Activated CD4-positive, alpha-beta T cell treated with anti-CD3 and anti-CD28 coated beads, Interleukin-2, amount 50 U/mL, for 16 hours (primary cell): ENCODE measurements at regions not wholly inside any gene's neighbourhood (a gene's known extent, or its start where the extent isn't known, plus 50 kb on each side); places are given as distances from the start of the nearest gene placed in this dataset.

ENCODE experiments used
- DNase-seq: peaks from one replicate; pipeline ENCODE4 v3.0.0-alpha.2; 2020

DNA sequence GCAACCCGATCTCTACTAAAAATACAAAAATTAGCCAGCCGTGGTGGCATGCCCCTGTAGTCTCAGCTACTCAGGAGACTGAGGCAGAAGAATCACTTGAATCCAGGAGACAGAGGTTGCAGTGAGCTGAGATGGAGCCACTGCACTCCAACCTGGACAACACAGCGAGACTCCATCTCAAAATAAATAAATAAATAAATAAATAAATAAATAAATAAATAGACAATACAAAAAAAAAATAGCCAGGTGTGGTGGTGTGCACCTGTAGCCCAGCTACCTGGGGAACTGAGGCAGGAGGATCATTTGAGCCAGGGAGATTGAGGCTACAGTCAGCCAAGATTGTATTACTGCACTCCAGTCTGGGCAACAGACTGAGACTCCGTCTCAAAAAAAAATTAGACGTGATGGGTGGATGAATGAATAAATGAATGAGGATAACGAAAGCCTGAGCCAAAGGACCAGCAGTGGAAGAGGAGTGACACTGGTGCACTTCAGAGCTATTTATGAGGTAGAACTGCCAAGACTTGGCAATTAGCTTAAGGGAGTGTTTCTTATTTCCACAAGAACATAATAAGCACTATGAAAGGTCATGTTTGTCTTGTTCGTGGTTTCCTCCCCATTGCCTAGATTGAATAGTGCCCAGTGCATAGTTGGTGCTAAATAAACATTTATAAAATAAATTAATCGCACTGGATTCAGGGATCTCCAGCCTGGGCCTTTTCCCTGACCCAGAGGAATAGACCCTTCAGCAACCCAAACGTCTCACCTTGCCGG is 232.2 kb downstream of the IDS start:
- DNase-seq = no peak

GRCh38 chrX:149267878-149268813 is 237.0 kb downstream of the IDS start:
- DNase-seq = peak; percentile 36

DNA sequence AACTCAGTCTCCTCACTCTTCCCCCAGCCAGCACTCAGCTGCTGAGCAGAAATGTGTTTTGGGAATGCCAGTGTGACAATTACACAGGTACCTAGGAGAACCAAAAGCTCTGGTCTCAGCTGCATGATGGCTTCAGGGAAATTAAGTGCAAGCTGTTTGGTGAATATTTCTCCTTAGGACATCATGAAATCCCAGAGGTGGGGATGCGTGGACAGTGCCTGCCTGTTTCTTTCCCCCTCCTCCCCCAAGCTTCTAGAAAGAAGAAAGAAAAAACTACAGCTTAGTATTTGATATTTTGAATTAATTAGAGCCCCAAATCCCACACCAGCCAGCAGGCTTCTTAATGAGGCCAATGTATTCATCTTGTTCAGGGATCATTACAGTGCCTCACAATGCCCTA is 243.0 kb downstream of the IDS start:
- DNase-seq = no peak

DNA sequence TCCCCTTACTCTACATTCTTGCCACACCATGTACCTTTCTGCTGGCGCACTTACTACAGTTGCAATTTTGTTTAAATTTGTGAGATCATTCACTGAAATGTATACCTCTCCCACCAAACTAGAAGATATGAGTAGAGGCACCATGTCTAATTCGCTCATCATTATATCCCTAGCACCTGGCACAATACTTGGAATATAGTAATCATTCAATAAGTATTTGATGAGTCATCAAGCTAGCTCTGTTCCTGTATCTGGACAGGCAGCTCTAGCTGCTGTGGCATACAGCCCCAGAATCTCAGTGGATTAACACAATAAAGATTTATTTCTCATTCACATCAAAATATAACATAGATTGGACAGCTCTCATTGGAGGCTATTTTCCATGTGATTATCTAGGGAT is 245.9 kb downstream of the IDS start:
- DNase-seq = no peak

GRCh38 chrX:149255860-149256259 is 249.2 kb downstream of the IDS start:
- DNase-seq = no peak

GRCh38 chrX:149248073-149248625 is 257.0 kb downstream of the IDS start:
- DNase-seq = no peak

DNA sequence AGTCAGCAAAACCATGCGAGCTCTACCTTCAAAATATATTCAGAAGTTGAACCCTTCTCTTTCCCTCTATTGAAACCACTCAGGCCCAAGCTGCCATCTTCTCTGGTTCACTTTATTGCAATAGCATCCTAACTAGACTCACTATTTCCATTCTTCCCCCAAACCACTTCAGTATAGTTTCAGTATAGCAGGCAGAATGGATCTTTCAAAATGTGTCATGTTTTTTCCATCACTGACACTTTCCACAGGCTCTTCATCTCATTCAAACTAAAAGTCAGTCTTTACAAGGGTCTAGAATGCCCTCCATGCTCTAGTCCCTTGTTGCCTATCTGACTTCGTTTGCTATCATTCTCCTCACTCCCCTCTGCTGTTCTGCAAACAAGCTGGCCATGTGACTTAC is 274.4 kb downstream of the IDS start:
- DNase-seq = peak; percentile 20

- DNase-seq = no peak
Measured at GRCh38 chrX:149223854-149224253, 281.3 kb downstream of the IDS start.

DNA sequence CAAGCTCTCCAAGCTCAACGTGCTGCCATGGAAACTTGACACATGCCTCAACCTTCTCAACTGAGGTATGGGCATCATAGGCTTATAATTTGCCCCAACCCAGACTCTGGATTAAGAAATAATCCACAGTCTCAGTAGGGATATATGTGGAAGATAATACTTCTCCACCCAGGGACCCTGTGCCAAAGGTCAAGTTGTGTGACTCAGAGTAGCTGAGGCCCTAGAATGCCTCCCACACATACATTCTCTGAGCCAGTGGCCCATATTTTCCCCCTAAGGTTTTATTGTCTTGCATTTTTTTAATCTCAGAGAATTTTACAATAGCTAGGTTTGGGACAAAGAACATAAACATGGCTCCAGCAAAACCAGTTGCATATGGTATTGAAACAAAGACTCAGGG is 283.1 kb downstream of the IDS start:
- no peak for DNase-seq

DNA sequence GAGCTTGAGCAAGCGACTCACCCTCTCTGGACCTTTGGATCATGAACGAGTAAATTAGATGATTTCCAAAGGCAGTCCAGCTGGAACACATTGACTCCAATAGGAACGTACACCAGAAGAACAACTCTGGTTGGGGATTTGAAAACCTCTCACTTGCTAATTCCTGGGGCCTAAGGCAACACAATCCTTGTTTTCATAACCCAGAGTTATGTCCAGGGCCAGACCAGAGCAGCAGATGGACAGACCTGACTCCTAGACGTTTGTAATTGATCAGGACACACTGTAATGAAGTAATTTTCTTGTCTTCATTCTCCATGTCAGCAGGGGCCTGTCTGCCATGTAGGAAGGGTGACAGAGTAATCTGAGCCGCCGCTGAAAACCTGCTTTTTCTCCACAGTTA is 283.9 kb downstream of the IDS start:
- DNase-seq = no peak

- DNase-seq = no peak
Measured at GRCh38 chrX:149213264-149213663, 291.8 kb downstream of the IDS start.

DNA sequence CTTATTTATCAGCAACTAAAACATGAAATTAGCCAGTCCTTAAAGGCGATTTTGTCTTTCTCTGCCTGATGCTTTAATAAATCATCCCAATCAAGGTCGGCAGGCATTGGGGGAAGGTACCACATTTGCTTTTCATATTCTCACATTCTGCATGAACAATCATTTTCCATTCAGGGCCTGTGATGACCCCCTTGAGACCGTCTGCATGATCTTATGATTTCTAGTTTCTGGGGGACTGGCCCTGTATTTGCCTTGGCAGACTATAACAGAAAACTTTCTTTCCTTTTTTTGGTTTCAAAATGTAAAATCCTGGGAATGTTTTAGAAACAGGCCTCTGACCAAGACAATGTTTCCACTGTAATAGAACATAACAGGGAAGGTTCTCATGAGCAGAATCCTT is 296.8 kb downstream of the IDS start:
- DNase-seq = no peak

DNA sequence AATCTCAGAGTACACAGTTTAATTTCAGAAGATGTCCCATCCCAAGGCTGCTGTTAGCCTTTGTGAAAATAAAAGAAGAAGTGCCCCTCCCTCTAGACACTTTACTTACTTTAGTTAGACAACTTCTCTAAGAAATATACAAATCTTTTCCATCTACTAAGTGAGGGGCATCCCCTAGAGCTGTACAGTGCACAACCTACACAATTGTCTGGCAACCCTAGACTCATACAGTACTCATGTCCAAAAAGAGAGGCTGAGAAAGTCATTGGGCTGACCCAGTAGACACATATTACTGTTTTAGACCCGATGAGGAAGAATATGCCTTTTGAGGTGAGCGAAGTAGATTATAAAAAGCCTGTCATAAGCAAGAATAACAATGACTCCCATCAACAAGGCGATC is 297.6 kb downstream of the IDS start:
- DNase-seq = no peak

DNA sequence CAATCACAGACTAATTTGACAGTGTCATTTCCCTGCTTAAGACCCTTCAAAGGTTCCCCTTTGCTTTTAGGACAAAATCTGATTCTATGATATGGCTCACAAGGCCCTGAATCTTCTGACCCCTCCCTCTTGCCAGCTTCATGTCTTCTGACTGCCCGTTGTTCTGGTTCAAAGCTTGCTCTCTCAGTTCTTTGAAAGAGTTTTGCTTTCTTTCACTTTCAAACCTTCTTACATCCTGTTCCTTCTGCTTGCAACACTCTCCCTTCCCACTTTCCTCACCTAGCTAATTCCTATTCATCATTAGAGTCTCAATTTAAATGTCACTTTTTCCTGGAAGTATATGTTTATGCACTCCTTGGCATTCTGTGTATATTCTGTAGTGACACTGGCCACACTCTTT is 299.2 kb downstream of the IDS start:
- DNase-seq = no peak

DNA sequence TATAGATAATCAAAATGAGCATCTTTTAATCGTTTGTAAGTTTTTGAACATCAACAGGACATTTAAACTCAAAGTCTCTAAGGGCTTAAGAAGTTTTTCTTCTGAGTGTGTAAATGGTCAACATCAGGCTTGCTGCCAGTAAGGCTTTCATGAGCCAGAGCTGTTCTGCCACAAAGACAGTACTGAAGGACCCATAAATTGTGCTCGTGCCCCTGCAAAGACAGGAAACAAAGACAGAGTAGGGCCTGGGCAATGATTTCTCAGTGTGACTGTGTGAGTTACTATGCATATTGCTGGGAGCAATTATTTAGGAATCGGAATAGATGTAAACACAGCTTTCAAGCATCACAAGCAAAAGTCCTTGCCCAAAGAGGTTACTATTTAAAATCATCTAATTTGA is 300.0 kb downstream of the IDS start:
- DNase-seq = no peak

GRCh38 chrX:149199734-149200133 is 305.4 kb downstream of the IDS start:
- DNase-seq = no peak

DNA sequence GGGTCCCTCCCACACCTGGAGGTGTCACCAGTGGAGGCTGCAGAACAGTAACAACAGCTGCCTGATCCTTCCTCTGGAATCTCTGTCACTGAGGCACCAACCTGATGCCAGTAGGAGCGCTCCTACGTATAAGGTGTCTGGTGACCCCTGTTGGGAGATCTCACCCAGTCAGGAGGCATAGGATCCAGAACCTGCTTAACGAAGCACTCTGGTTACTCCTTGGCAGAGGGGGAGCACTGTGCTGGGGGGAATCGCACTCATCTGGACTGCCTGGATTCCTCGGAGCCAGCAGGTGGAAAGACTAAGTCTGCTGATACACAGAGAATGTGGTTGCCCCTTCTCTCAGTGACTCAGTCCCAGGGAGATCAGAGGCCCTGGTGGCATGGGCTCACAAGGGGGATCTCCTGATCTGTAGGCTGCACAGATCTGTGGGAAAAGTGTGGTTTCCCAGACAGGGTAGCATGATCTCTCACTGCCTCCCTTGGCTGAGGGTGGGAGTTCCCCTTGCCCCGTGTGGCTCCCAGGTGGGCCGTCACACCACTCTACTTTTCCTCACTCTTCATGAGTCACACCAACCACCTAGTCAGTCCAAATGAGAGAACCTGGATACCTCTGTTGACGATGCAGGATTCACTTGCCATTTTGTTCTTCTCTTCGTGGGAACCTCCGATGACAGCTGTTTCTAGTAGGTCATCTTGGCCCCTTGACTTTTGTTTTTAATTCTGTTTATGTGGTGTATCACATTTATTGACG is 305.9 kb downstream of the IDS start:
- no peak for DNase-seq

GRCh38 chrX:149185087-149185486 is 320.0 kb downstream of the IDS start:
- no peak for DNase-seq

DNA sequence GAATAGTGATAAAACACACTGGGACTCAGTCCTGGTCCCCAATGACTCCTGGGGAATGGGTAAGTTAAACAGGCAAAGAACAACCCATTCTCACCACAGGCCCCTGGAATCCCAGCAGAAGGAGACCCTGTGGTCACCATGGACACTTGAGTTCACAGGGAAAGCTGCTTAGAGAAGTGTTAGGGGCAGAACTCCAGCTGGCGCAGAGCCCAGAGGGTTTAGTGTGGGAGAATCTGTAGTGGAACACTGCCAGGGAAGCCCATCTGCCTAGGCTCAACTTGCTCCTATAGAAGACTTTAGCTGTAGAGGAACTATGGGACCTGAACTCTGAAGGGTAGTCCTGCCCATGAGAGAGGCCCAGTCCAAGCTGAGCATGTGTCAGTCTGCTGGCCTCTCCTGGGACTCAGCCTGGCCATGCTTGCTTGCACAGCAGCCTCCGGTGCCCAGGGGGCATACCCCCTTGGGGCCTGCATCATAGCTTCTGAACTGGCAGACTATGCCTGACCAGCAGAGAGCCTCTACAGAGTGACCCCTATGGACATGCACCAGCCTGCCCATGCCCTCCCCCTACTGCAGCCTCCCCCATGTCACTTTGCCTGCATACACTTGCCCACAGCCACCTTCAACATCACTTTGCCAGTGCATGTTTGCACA is 343.5 kb downstream of the IDS start:
- DNase-seq = no peak

- no peak for DNase-seq
Measured at GRCh38 chrX:149157976-149158375, 347.1 kb downstream of the IDS start.

DNA sequence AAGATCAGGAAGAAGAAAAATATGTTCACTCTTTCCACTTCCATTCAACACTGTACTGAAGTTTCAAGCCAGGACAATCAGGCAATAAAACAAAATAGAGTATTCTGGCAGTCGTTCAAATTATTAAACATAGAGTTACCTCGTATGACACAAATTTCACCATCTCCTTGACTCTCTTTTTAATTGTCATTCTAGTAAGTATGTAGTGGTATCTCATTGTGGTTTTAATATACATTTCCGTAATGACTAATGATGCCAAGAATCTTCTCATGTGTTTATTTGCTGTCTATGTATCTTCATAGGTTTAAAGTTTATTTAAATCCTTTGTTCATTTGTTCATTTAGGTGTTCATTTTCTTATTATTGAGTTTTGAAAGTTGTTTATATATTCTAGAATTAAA is 352.2 kb downstream of the IDS start:
- no peak for DNase-seq
